ENCODE measurements at regions not wholly inside any gene's neighbourhood (a gene's known extent, or its start where the extent isn't known, plus 50 kb on each side); places are given as distances from the start of the nearest gene placed in this dataset.
"Not testable (repeated sequence)": the region's sequence is repeated elsewhere in the genome, so short reads cannot be mapped to it uniquely, and the experiment has no call there.

DNA sequence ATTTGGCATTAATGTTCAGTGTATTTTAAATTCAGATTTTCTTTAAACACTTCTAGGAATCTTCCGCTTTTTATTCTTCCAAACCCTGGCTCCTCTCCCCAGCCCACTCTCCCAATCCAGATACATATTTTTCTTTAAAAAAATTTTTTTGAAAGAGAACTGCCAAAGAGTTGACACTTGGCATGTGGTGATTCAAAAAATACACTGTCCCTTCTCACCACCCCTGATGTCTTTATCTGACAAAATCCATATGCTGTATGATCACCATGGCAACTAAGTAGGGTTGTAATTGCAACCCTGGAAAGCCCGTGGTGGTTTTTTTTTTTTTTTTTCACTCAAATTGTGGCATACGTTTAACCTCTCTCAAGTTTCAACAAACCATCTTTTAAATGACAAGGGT, 355.8 kb upstream of the SASH1 start:
- no peak for DNase-seq

DNA sequence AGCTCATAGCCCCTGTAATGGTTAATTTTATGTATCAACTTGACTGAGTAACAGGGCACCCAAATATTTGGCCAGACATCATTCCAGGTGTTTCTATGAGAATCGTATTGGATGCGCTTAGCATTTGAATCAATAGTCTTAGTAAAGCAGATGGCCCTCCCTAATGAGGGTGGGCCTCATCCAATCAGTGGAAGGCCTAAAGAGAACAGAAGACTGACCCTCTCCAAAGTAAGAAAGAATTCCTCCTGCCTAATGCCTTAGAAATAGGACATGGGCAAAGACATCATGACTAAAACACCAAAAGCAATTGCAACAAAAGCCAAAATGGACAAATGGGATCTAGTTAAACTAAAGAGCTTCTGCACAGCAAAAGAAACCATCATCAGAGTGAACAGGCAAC, 352.5 kb upstream of the SASH1 start:
- no peak for DNase-seq

DNA sequence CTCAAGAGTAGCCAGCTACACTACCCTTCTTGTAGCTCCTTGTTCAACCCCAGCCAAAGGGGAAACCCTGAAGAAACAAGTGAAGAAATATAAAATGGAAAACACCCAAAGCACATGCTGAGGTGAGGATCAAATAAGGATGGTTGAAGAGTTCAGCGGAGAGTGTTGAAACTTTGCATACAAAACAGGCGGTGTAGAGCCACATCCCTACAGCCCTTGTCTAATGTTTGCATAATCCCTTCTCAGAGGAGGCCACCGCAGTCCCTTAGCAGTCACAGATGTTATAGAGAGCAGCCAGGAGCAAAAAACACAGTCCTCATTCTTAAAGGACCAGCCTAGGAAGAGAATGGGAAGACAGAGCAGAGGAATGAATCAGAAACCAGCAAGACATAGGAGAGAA, 350.7 kb upstream of the SASH1 start:
- DNase-seq: no peak

DNA sequence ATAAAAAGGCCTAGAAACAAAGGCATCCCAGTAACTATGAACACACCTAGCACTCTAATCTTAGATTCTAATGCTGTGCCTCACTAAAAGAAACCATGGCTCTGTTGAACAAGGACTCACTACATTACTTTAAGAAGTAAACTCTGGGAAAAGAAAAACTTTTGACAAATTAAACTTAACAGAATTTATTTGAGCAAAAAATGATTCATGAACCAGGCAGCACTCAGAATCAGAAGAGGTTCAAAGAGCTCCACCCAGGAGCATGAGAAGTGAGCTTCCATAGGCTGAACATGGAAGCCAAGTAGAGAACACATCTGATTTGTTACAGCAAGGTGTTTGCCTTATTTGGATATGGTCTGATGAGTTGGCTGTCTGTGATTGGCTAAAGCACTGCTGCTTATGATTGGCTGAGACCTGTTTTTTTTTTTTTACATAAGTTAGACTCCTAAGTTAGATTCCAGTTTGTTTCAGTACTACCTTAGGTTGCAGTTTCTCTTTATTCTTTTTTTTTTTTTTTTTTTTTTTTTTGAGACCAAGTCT, 343.6 kb upstream of the SASH1 start:
- DNase-seq: no peak

DNA sequence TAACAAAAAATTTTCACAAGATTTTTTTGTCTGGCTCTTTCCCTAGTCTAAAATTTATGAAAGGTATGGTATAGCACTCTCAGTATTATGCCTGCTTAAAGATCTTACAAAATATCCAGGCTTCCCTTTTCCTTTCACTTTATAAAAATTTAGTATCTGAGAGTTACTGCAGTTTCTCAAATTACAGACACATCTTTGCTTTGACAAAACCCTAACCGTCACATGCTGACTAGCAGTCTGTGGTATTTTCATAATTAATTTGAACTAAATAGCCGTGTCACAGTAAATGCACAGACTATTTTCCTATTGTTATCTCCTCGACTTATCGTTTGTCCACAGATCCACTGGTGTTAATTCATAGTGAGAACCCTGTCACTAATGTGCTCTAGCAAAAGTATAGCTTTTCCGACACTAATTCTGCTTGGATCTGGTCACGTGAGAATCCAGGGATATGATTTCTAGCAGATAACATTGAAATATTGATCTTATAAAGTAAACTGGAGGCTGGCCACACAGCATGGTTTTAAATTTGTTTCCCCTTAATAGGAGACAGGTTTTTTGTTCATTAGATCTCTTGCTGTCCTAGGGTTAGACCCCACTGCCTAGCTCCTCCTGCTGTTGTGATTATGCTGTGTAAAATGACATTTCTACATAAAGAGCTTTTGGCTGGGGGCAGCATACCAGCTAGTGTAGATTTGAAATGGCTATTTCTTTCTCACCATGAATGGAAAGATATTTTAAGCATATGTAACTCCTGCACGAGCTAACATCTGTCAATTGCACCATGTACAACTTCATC, 340.6 kb upstream of the SASH1 start:
- DNase-seq: no peak

DNA sequence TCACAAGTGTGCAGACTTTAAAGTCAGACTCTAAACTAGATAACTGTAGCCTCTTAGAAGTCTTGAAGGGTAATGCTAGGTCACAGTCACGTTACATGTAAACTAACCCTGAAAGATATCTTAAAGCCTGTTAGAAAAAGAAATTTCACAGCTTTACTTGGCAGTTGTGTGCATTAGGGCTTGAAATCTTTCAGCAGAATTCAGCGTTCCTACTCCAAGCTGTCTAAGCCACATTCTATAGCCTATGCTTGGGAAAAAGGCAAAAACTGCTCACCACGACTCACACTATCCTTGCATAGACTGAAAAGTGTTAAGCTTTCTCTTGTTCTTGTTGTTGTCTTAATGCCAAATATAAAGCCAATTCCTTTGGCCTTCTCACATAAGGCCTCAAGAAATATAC, 338.0 kb upstream of the SASH1 start:
- DNase-seq: no peak

DNA sequence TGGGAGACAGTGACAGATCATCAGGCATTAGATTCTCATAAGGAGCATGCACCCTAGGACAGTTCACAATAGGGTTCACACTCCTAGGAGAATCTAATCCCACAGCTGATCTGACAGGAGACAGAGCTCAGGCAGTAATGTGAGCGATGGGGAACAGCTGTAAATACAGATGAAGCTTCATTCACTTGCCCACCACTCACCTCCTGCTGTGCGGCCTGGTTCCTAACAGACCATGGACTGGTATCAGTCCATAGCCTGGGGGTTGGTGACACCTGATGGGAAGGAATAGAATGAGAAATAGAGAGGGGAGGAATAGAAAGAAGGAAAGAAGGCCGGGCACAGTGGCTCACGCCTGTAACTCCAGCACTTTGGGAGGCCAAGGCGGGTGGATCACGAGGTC, 336.8 kb upstream of the SASH1 start:
- no peak for DNase-seq

DNA sequence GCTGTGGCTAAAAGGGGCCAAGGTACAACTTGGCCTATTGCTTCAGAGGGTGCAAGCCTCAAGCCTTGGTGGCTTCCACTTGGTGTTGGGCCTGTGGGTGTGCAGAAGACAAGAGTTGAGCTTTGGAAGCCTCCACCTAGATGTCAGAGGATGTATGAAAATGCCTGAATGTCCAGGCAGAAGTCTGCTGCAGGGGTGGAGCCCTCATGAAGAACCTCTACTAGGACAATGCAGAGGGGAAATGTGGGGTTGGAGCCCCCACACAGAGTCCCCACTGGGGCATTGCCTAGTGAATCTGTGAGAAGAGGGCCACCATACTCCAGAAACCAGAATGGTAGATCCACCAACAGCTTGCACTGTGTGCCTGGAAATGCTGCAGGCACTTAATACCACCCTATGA, 332.1 kb upstream of the SASH1 start:
- DNase-seq: not testable (repeated sequence)

DNA sequence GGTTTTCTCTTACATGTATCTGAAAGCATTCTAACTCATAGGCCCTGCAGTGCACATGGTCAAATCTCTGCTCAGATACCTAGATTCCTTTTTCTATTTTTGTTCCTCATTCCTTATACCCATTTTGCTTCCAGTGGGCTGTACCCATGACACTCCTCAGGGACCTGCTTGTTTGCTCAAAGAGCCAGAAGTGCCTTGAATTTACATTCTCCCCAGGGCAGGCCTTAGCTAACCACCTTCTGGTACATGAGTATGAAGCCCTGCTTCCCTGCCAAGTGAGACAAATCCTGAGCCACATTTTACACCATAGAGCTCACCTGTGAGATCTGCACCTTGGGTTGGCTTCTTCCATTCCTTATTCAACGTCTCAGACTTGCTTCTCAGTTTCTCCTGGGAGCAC, 326.6 kb upstream of the SASH1 start:
- no peak for DNase-seq

DNA sequence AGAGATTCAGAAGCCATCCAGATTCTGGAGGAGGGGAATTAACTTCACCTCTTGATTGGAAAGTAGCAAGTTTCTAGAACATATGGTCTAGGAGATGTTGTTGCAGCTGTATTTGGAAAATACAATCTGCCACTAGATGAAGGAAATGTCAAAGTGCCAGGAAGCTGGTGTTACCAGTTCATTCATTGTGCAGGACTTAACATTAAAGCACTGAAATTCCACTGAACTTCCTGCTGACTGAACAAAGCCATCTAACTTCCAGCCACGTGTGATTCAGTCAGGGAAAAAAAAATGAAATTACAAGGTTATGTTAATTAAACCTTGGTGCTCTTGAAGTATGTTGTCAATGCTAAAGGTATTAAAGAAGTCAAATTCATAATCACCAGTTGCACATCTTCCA, 321.5 kb upstream of the SASH1 start:
- DNase-seq: no peak

DNA sequence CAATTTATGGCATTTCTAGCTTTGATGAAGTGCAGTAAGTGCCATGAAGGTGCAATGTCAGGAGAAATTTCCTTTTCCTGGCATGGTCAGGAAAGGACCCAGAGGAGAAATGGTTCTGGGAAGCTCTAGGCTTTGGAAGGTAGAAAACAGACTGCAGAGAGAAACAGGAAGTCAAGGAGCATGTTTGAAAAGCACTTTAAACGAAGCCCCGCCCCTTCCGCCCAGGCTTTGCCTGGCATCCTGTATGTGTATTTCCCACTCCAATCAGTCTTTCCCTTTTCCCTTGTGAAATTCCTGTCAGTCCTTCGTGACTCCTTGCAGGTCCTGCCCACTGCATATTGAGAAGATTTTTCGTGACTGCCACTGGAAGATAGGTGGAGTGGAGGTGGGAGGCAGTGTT, 320.9 kb upstream of the SASH1 start:
- no peak for DNase-seq

DNA sequence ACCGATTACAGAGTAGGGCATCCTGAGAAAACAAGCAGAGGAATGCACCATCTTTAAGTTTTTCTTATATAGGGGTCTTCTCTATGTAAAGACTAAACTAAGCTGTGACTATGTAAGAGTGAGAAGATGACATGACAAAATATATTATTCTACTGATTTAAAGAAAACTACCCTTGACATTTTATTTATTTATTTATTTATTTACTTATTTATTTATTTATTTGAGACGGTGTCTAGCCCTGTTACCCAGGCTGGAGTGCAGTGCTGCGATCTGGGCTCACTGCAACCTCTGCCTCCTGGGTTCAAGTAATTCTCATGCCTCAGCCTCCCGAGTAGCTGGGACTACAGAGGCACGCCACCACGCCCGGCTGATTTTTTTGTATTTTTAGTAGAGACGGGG, 320.4 kb upstream of the SASH1 start:
- not testable (repeated sequence) for DNase-seq

DNA sequence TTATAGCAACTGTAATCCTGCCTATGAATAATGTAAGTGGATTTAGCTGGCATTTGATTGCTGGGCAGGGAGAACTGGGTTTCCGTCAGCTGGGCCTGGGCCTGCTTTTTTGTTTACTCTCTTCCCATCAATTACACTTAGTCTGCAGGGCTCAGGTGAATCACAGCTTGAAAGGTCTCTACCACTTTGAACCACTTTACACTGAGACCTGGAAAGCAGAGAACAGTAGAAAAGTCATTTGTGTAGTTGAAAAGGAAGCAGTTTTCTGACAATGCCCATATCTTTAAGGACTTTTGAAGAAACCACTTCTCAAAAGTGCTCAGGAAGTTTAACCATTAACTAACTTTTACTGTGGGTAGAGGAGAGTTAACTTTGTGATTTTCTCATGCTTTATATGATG, 315.4 kb upstream of the SASH1 start:
- no peak for DNase-seq

DNA sequence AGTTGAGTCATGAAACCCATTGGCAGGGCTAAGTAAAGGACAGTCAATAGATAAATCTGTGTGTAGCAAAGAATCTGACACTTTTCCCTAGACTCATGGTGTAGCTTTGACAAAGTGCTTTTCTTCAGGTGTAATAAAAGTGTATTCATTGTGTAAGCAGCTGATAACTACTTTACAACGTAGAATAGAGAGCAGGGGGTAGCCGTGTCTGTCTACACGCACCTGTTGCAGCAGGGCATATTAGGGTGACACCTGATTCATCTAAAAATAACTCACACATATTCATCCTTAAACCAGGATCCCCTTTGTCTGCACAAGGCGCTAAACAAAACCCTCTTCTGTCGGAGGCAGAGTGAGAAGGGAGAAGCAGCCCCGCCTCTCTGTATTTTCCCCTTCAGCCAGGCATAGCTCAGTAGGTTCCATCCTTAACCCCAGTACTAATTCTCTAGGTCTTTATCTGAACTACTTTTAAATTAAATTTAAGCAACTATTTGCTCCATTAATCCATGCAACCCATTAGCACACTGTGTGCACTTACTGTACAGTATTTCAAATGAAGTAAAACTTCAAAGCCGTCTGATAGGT, 306.7 kb upstream of the SASH1 start:
- DNase-seq: no peak

DNA sequence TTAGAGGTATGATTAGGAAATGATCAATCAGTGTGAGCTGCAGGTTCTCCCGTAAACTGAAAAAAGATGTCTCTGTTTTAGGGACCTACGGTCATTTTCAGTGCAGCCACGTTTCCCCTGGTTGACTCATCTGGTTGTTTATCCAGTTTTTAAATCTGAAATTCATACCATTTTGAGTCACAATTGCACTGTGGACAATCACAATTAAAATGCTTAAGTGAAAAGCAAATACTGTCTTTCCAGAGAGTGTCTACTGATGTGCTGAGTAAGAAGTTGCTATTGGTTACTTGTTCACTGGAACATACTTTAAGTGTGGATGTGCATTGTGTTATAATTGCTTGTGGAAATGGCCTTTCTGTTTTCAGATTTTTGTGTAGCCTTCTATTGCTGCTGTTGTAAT, 305.1 kb upstream of the SASH1 start:
- no peak for DNase-seq

DNA sequence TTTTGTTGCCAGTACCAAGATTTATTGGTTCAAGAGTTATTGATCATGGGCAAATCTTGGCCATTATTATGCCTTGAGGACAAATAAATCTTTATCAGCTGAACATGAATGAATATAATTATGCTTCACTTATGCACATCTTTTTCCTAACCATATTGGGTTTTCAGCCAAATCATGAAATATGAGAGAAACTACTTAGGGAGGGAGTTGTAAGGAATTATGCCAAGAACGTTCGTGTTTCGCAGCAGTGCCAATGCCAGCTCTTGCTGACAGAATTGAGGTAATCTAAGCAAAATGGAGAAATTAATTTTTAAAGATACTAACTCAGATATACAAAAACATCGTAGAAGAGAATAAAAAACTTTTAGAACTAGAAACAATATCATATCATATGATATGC, 301.1 kb upstream of the SASH1 start:
- DNase-seq: no peak

DNA sequence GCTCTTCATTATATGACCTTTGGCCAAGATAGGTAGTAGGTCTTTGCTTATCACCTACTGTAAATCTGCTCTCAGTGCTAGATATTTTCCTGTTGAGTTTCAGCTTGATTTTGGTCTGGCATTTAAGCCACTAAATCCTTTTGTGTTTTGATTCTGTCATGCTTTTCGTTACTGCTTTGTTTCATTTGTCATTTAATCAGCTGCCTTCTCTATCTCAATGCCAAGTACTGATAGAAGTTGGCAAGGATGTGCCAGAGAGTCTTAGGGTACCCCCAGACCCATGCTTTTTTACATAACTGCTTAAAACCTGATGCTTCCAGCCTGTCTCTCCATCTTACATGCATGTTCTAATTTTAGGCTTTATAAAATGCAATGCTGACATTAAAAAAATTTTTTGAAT, 300.1 kb upstream of the SASH1 start:
- no peak for DNase-seq

DNA sequence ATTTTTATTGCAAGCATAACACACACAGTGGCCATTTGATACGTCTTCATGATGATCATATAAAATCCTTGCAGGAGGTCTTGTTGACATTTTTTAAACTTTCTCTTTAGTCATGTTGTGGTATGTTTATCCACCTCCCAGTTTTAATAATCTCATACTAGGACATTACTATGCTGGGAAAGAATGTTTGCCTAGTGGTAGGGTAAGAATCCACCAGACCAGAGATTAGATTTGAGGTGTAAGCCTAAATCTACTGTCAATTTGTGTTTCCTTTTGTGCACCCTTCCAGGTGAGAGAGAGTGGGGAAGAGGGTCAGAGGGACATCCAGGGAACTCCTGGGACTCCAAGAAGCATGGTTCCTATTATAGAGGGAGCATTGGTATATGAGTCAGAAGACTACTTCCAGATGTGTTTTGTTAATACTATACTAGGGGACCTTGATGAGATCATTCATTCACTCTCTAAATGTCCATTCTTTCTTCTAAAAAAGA, 298.3 kb upstream of the SASH1 start:
- DNase-seq: no peak

DNA sequence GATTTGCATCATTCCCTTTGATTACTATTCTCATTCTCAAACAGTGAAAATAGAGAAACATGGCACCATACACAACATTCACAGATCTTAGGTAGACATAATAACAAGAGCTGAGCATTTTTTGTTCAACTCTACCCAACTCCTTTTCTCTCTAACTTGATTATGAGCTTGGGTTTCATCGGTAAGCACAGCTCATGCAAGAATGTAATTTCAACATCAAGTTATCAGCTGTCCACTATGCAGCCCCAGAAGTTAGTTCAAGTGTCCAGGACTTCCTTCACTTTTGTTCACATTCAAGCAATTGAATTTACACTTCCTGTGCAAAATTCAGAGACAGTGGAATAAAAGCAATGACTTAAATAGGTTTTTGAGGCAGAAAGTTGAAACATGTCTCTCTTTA, 297.7 kb upstream of the SASH1 start:
- DNase-seq: no peak

DNA sequence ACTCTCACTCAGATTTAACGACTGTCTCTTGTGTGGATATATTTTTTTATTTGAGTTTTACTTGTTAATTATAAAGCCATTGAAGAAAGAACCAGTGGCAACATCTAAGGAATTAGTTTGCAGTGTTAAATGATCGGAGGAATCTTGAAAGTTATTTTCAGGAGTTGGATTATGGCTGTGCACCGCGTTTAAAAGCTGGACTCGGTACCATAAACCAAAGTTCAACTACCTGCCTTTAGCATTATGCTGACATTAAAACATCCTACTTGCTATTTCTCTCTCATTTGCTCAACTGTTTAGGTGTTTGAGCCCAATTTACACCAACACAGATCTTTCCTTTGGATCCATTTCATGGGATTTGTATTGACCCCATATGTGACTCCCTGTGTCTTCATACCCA, 289.4 kb upstream of the SASH1 start:
- no peak for DNase-seq

DNA sequence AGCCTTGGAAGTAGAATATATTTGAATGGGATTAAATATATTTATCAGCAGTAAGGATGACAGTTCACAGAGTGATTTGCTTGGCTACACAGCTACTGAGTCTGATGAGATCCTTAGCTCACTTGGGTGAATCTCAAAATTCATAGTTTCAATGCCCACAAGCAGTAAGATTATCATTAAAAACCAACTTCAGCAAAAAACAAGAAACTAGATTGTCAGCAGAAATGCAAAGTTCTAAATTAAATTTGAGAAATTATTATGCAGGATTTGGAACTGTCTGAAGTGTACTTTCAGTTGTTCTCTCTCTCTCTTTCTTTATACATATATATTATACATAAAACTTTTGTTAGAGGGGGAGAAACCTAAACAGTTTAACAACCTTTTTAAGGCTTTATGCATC, 288.8 kb upstream of the SASH1 start:
- DNase-seq: no peak

DNA sequence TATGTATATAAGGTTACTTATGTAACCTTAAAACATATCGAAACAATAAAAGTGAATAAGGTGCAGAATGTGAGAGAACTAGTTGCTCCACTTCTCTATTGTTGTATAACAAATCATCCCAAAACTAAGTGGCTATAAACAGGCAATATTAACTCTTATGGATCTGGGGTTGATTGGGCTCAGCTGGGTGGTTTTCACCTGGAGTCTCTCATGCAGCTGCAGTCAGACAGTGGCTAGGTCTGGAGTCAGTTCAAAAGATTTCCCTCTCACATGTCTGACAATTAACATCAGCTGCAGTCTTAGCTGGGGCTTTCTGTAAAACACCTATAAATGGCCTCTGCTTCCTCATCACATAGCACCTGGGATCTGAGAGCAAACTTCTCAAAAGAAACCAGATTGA, 288.4 kb upstream of the SASH1 start:
- no peak for DNase-seq

DNA sequence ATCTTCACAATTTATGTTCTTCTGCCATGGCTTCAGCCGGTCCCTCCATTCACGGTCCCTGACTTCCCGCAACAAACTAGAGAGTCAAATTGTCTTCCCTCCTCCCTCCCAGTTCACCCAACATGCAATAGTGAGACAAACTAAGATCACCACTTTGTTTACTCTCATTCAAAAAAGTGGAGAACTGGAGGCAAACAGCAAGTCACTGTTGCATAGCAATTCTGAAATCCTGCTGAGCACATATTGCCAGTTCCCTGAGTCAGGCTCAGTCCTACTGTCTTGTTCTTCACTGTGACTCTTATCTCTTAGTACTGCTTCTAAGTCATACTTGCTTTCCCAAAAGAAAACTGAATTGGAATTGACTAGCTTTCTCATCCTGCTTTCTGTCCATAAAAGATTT, 287.2 kb upstream of the SASH1 start:
- no peak for DNase-seq

DNA sequence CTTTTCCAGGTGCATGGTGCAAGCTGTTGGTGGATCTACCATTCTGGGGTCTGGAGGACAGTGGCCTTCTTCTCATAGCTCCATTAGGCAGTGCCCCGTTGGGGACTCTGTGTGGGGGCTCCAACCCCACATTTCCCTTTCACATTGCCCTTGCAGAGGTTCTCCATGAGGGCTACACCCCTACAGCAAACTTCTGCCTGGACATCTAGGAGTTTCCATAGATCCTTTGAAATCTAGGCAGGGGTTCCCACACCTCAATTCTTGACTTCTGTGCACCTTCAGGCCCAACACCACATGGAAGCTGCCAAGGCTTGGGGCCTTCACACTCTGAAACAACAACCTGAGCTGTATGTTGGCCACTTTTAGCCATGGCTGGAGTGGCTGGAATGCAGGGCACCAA, 282.8 kb upstream of the SASH1 start:
- DNase-seq: no peak
